GM21367 (cell line): ENCODE measurements at regions not wholly inside any gene's neighbourhood (a gene's known extent, or its start where the extent isn't known, plus 50 kb on each side); places are given as distances from the start of the nearest gene placed in this dataset.
"Not testable (repeated sequence)": the region's sequence is repeated elsewhere in the genome, so short reads cannot be mapped to it uniquely, and the experiment has no call there.

Experiments
- ATAC-seq: cut with Tn5 transposase; IDR thresholded peaks from one replicate; pipeline ENCODE4 v1.9.1; 2021; ENCODE audit not compliant: unreplicated experiment

- no peak for ATAC-seq
Measured at GRCh38 chr6:164612751-164613150, 696.7 kb downstream of the C6orf118 start.

GRCh38 chr6:164610859-164611258 lies 698.5 kb downstream of the C6orf118 start:
- ATAC-seq: not testable (repeated sequence)

- ATAC-seq: not testable (repeated sequence)
Measured at GRCh38 chr6:164602415-164602814, 707.0 kb downstream of the C6orf118 start.

GRCh38 chr6:164581563-164581962 lies 727.8 kb downstream of the C6orf118 start:
- ATAC-seq: no peak

- no peak for ATAC-seq
Measured at GRCh38 chr6:164579035-164579434, 730.4 kb downstream of the C6orf118 start.

GRCh38 chr6:164578616-164579015 lies 730.8 kb downstream of the C6orf118 start:
- no peak for ATAC-seq

GRCh38 chr6:164570801-164571200 lies 738.6 kb downstream of the C6orf118 start:
- no peak for ATAC-seq

- ATAC-seq: no peak
Measured at GRCh38 chr6:164569509-164569908, 739.9 kb downstream of the C6orf118 start.

GRCh38 chr6:164563924-164564323 lies 745.5 kb downstream of the C6orf118 start:
- no peak for ATAC-seq

GRCh38 chr6:164561656-164562055 lies 747.7 kb downstream of the C6orf118 start:
- no peak for ATAC-seq

GRCh38 chr6:164554700-164555476 lies 754.5 kb downstream of the C6orf118 start:
- ATAC-seq: no peak

- ATAC-seq: no peak
Measured at GRCh38 chr6:164554226-164554625, 755.2 kb downstream of the C6orf118 start.

GRCh38 chr6:164551706-164552105 lies 757.7 kb downstream of the C6orf118 start:
- no peak for ATAC-seq

GRCh38 chr6:164547076-164547475 lies 762.3 kb downstream of the C6orf118 start:
- ATAC-seq: no peak

GRCh38 chr6:164546263-164546662 lies 763.1 kb downstream of the C6orf118 start:
- no peak for ATAC-seq

- no peak for ATAC-seq
Measured at GRCh38 chr6:164534070-164534766, 775.2 kb downstream of the C6orf118 start.

- no peak for ATAC-seq
Measured at GRCh38 chr6:164533045-164533362, 776.4 kb downstream of the C6orf118 start.

GRCh38 chr6:164532198-164533044 lies 777.0 kb downstream of the C6orf118 start:
- no peak for ATAC-seq

GRCh38 chr6:164531736-164532135 lies 777.7 kb downstream of the C6orf118 start:
- ATAC-seq: no peak

- ATAC-seq: no peak
Measured at GRCh38 chr6:164528539-164528938, 780.9 kb downstream of the C6orf118 start.

GRCh38 chr6:164523087-164523654 lies 786.2 kb downstream of the C6orf118 start:
- ATAC-seq: no peak
